Peyer's patch (tissue), 4 donors: ENCODE measurements at regions not wholly inside any gene's neighbourhood (a gene's known extent, or its start where the extent isn't known, plus 50 kb on each side); places are given as distances from the start of the nearest gene placed in this dataset.

ENCODE experiments used
- CTCF ChIP-seq, 6 experiments: fragments of 450-650 bp in 4 of 6; fragments of 200-600 bp in 2 of 6; sonication (generic) in 1 of 6; IDR thresholded peaks; one replicate each; pipeline ENCODE4 v1.5.1; 2017 to 2019; ENCODE audit warnings: antibody characterized with exemption in 6 of 6, mild to moderate bottlenecking in 3 of 6, moderate library complexity in 1 of 6
- POLR2A ChIP-seq, 2 donors: fragments of 450-650 bp; IDR thresholded peaks; one replicate each; pipeline ENCODE4 v1.5.1; 2017; ENCODE audit warnings: antibody characterized with exemption in 2 of 2, mild to moderate bottlenecking in 2 of 2, moderate library complexity in 2 of 2

GRCh38 chrX:13493659-13494058 lies 75.7 kb upstream of the EGFL6 start:
- no peak for TF ChIP-seq CTCF (IDR thresholded peaks at IDR 0.05)
- no peak for TF ChIP-seq POLR2A (IDR thresholded peaks at IDR 0.05)
